GM19397 (cell line): ENCODE measurements at regions not wholly inside any gene's neighbourhood (a gene's known extent, or its start where the extent isn't known, plus 50 kb on each side); places are given as distances from the start of the nearest gene placed in this dataset.

Experiments
- ATAC-seq: cut with Tn5 transposase; IDR thresholded peaks from one replicate; pipeline ENCODE4 v1.9.1; 2021; ENCODE audit warnings: mild to moderate bottlenecking, moderate library complexity; ENCODE audit not compliant: unreplicated experiment

- ATAC-seq = no peak
Observed at GRCh38 chr6:138691595-138692057, 81.9 kb upstream of the CCDC28A start.

GRCh38 chr6:138692058-138692977, 81.3 kb upstream of the CCDC28A start:
- ATAC-seq = peak; percentile 67

GRCh38 chr6:138692978-138693909, 80.3 kb upstream of the CCDC28A start:
- ATAC-seq = peak; percentile 53

- no peak for ATAC-seq
Observed at GRCh38 chr6:138695193-138695592, 78.4 kb upstream of the CCDC28A start.

GRCh38 chr6:138714493-138714892, 59.1 kb upstream of the CCDC28A start:
- no peak for ATAC-seq

- ATAC-seq = no peak
Observed at GRCh38 chr6:138716013-138716412, 57.6 kb upstream of the CCDC28A start.

GRCh38 chr6:138716971-138717665, 56.5 kb upstream of the CCDC28A start:
- no peak for ATAC-seq

GRCh38 chr6:138719011-138719635, 54.4 kb upstream of the CCDC28A start:
- no peak for ATAC-seq

- no peak for ATAC-seq
Observed at GRCh38 chr6:138719744-138720143, 53.8 kb upstream of the CCDC28A start.

GRCh38 chr6:138722425-138723371, 50.9 kb upstream of the CCDC28A start:
- ATAC-seq = no peak
